LNCaP clone FGC (cell line): ENCODE measurements at regions not wholly inside any gene's neighbourhood (a gene's known extent, or its start where the extent isn't known, plus 50 kb on each side); places are given as distances from the start of the nearest gene placed in this dataset.
A peak's percentile ranks its signal among the peaks of the same experiment; 100 is the strongest.

ENCODE experiments used
- DNase-seq: peaks from one replicate; pipeline ENCODE4 v3.0.0-alpha.2; 2011; ENCODE audit warnings: low read depth
- H3K4me3 ChIP-seq: 2 replicates; pipeline ENCODE4 v1.5.1; 2011; ENCODE audit warnings: mild to moderate bottlenecking, low read depth, low read length, control low read depth
- TF ChIP-seq, protein P1 (sequence below): IDR thresholded peaks from 2 replicates; pipeline ENCODE4 v1.5.1; 2012; ENCODE audit warnings: mild to moderate bottlenecking; ENCODE audit not compliant: control insufficient read depth, insufficient read depth; ENCODE audit errors: extremely low read depth

DNA sequence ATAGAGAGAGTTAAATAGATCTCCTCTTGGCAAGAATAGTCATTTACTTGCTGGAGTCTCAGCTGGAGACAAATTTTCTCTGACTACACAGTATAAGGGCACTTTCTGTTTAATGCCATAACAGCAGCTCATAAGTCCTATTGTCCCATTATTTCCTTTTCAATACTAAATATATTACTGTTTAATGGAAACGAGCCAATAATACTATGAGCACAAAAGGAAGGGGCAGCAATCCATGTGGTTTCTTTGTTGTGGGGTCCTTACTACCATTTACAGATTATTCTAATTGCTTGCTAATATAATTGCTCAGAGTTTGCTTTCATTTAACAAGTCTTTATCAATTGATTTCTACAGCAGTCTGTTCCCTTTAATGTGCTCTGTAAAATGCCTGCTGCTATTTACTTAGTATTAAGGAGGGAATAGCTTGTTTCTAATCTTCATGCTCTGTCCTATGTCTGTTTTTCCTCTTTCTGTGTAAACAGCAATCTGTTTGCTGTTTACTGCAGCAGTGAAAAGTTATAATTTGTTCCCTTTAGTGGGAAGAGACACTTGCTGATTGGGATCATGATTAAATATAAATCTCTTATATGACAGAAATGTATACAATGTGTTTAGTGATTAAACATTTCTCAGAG is 296.2 kb upstream of the SMIM30 start:
- peak; percentile 86 for DNase-seq

GRCh38 chr7:113412410-113412809 is 294.1 kb upstream of the SMIM30 start:
- DNase-seq, result no peak
- TF ChIP-seq, protein P1, sequence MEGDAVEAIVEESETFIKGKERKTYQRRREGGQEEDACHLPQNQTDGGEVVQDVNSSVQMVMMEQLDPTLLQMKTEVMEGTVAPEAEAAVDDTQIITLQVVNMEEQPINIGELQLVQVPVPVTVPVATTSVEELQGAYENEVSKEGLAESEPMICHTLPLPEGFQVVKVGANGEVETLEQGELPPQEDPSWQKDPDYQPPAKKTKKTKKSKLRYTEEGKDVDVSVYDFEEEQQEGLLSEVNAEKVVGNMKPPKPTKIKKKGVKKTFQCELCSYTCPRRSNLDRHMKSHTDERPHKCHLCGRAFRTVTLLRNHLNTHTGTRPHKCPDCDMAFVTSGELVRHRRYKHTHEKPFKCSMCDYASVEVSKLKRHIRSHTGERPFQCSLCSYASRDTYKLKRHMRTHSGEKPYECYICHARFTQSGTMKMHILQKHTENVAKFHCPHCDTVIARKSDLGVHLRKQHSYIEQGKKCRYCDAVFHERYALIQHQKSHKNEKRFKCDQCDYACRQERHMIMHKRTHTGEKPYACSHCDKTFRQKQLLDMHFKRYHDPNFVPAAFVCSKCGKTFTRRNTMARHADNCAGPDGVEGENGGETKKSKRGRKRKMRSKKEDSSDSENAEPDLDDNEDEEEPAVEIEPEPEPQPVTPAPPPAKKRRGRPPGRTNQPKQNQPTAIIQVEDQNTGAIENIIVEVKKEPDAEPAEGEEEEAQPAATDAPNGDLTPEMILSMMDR, result no peak
- no peak overlapping the region for H3K4me3 ChIP-seq

More for the DNA sequence above, 296.2 kb upstream of the SMIM30 start:
- 0 out of 2 replicates have a peak overlapping the region, but pooled peaks have one; percentile 18 for H3K4me3 ChIP-seq
- TF ChIP-seq, protein P1, result no peak

GRCh38 chr7:113410796-113411195 is 292.4 kb upstream of the SMIM30 start:
- DNase-seq, result no peak
- TF ChIP-seq, protein P1, result no peak
- H3K4me3 ChIP-seq, result no peak overlapping the region

DNA sequence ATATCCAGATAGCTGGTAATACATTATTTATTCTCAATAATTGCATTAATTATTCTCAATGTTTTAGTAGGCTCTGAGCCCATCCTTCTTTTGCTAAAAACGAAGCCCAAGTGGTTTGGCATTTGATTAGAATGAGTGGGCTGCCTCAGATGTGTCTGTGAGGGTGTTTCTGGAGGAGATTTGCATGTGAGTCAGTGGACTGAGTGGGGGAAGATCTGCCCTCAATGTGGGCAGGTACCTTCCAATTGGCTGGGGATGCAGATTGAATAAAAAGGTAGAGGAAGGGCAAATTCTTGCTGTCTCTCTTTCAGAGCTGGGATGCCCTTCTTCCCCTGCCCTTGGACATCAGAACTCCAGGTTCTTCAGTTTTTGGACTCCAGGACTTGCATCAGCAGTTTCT is 290.6 kb upstream of the SMIM30 start:
- no peak overlapping the region for H3K4me3 ChIP-seq
- DNase-seq, result no peak
- TF ChIP-seq, protein P1, result no peak

DNA sequence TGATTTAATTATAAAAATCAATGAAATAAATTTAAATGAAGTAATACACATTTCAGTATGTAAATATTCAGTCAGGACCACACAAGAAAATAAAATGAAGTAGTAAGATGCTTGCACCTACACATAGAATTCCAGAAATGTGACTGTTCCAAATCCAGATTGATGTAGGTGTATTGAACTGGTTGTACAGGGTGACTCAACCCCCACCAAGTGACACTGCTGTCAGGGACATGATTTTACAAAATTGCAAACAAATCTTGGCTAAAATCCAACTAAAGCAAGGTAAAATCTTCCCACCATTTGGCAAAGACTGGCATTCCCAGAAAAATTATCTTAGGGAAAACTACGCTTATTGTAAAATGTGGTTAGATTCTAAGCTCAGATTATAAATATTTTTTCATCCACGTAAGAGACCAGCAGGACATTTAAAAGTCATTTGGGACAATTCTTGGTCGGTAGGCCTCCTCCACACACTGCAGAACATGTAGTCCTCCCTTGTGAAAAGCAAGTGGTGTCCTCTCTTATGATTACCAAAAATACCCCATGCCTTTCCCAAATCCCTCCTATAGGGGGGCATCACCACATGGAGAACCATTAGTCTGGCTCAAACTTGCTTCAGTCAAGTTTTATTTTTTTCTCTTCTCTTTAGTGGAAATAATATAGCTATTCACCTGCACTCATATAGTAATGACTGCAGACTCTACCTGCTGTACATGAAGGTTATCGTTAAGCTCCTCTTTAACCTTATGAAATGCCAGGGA is 287.1 kb upstream of the SMIM30 start:
- no peak for DNase-seq
- TF ChIP-seq, protein P1, result no peak
- H3K4me3 ChIP-seq, result no peak overlapping the region

GRCh38 chr7:113404245-113404644 is 285.9 kb upstream of the SMIM30 start:
- DNase-seq, result no peak
- TF ChIP-seq, protein P1, result peak; percentile 42
- H3K4me3 ChIP-seq, result no peak overlapping the region

DNA sequence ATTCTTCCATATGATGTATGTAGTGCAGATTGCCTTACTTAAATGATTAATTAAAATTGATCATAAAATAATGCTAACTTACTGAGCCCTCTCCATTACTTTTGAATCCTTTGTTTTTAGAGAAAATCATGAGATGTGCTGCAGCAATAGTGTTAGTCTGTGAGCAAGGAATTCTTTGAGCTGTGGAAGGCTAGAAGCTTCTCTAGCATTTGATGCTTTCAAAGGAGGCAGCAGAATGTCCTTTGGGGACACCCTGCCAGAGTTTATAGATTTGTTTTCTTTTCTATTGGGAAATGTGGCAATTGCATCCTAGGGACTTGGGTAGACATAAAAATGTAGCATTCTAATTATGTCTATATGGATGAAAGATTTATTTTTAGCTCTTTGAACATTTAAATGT is 284.1 kb upstream of the SMIM30 start:
- no peak for DNase-seq
- no peak overlapping the region for H3K4me3 ChIP-seq
- TF ChIP-seq, protein P1, result no peak
